ENCODE measurements at regions not wholly inside any gene's neighbourhood (a gene's known extent, or its start where the extent isn't known, plus 50 kb on each side); places are given as distances from the start of the nearest gene placed in this dataset.

GRCh38 chr6:79821859-79822258 lies 125.5 kb downstream of the ELOVL4 start:
- Mint-ChIP-seq H3K36me3 (ENCODE audit: insufficient read depth in 1 of 3, low read depth in 3 of 3) (peaks cover 0 to 4% (median 0%) of the 10 kb centered on the region in 3 experiments; a peak in 2 of 7 replicates), H3K4me1 (peaks cover 0 to 4% of the 10 kb centered on the region in 2 experiments; a peak in 1 of 4 replicates), H3K4me3 (no peak overlapping the region), H3K9me3 (peaks cover 8 to 11% of the 10 kb centered on the region in 2 experiments; a peak in 4 of 5 replicates), H3K27me3 (ENCODE audit: low read depth) (no peaks in the 10 kb centered on the region), H3K27ac (no peak overlapping the region)
- no peak overlapping the region for H3K18ac ChIP-seq (ENCODE audit: insufficient read length, low read depth, low read length)
- H3K14ac ChIP-seq (ENCODE audit: insufficient read depth, low read length) = no peak overlapping the region
- no peak for DNase-seq
- no peak overlapping the region for H2BK5ac ChIP-seq (ENCODE audit: insufficient read length, low read length)
- no peak overlapping the region for H4K5ac ChIP-seq (ENCODE audit: insufficient read length, low read depth, low read length)
- TF ChIP-seq, protein P1, sequence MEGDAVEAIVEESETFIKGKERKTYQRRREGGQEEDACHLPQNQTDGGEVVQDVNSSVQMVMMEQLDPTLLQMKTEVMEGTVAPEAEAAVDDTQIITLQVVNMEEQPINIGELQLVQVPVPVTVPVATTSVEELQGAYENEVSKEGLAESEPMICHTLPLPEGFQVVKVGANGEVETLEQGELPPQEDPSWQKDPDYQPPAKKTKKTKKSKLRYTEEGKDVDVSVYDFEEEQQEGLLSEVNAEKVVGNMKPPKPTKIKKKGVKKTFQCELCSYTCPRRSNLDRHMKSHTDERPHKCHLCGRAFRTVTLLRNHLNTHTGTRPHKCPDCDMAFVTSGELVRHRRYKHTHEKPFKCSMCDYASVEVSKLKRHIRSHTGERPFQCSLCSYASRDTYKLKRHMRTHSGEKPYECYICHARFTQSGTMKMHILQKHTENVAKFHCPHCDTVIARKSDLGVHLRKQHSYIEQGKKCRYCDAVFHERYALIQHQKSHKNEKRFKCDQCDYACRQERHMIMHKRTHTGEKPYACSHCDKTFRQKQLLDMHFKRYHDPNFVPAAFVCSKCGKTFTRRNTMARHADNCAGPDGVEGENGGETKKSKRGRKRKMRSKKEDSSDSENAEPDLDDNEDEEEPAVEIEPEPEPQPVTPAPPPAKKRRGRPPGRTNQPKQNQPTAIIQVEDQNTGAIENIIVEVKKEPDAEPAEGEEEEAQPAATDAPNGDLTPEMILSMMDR (conservative IDR thresholded peaks at IDR 0.05) = no peak
- H4K8ac ChIP-seq (replicated peaks; ENCODE audit: insufficient read length, low read depth, low read length) = no peak overlapping the region
- H3K4me1 ChIP-seq (ENCODE audit: insufficient read depth, low read length) = no peaks in the 10 kb centered on the region
- H3K4me2 ChIP-seq (ENCODE audit: insufficient read depth, insufficient read length, low read length) = no peak overlapping the region
- no peak overlapping the region for H3K4ac ChIP-seq (ENCODE audit: low read depth, low read length)
- no peak overlapping the region for H2AK5ac ChIP-seq (ENCODE audit: insufficient read length, low read length)
- no peak overlapping the region for H3K56ac ChIP-seq (ENCODE audit: insufficient read length, low read depth, low read length)
- no peak overlapping the region for H4K91ac ChIP-seq (ENCODE audit: insufficient read length, low read depth, low read length)
- no peaks in the 10 kb centered on the region for H3K79me1 ChIP-seq (ENCODE audit: insufficient read depth, low read depth, low read length, poor library complexity, severe bottlenecking)
- H2BK20ac ChIP-seq (ENCODE audit: low read depth, low read length, poor library complexity, severe bottlenecking) = no peak overlapping the region
- H3K23ac ChIP-seq (ENCODE audit: insufficient read length, low read depth, low read length) = no peak overlapping the region
- no peak overlapping the region for H2AFZ ChIP-seq (ENCODE audit: low read length)
- no peak overlapping the region for H2BK15ac ChIP-seq (ENCODE audit: low read depth, low read length)
- no peak overlapping the region for H2BK12ac ChIP-seq (ENCODE audit: insufficient read length, low read depth, low read length)
- no peaks in the 10 kb centered on the region for H4K20me1 ChIP-seq (ENCODE audit: control insufficient read depth, insufficient read depth, insufficient read length)
- no peaks in the 10 kb centered on the region for H3K23me2 ChIP-seq (ENCODE audit: insufficient read length, low read depth, low read length, poor library complexity, severe bottlenecking)
- H3K79me2 ChIP-seq (ENCODE audit: insufficient read depth, low read length) = no peaks in the 10 kb centered on the region
- no peaks in the 10 kb centered on the region for H3K9me3 ChIP-seq (ENCODE audit: control insufficient read depth, low read depth, low read length)
- H3K27me3 ChIP-seq (ENCODE audit: insufficient read depth, low read length) = no peaks in the 10 kb centered on the region
- WGBS (ENCODE audit: extremely low coverage, insufficient read length, low lambda C conversion rate) = no CpG with 5 or more reads among the region's 3 CpGs
- no peak overlapping the region for H3T11ph ChIP-seq (ENCODE audit: low read length)
- H3K9ac ChIP-seq (ENCODE audit: extremely low read depth, insufficient read length, low read length) = no peak overlapping the region
- no peak overlapping the region for H3K27ac ChIP-seq (ENCODE audit: insufficient read length, low read depth, low read length)
- H2BK120ac ChIP-seq (ENCODE audit: low read depth, low read length, poor library complexity, severe bottlenecking) = no peak overlapping the region

Measured in H9 (cell line).